ENCODE measurements at regions not wholly inside any gene's neighbourhood (a gene's known extent, or its start where the extent isn't known, plus 50 kb on each side); places are given as distances from the start of the nearest gene placed in this dataset.

GRCh38 chr5:116661419-116661818 lies 86.8 kb upstream of the SEMA6A start:
- TF ChIP-seq POLR2AphosphoS5 (IDR thresholded peaks at IDR 0.05; ENCODE audit: insufficient read depth in 1 of 2, low read depth in 1 of 2) (no peak), POLR2A (IDR thresholded peaks at IDR 0.05) (no peak)
- TF ChIP-seq, protein P1, sequence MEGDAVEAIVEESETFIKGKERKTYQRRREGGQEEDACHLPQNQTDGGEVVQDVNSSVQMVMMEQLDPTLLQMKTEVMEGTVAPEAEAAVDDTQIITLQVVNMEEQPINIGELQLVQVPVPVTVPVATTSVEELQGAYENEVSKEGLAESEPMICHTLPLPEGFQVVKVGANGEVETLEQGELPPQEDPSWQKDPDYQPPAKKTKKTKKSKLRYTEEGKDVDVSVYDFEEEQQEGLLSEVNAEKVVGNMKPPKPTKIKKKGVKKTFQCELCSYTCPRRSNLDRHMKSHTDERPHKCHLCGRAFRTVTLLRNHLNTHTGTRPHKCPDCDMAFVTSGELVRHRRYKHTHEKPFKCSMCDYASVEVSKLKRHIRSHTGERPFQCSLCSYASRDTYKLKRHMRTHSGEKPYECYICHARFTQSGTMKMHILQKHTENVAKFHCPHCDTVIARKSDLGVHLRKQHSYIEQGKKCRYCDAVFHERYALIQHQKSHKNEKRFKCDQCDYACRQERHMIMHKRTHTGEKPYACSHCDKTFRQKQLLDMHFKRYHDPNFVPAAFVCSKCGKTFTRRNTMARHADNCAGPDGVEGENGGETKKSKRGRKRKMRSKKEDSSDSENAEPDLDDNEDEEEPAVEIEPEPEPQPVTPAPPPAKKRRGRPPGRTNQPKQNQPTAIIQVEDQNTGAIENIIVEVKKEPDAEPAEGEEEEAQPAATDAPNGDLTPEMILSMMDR (IDR thresholded peaks at IDR 0.05), result no peak

All from vagina (tissue), 2 donors.